ENCODE measurements at regions not wholly inside any gene's neighbourhood (a gene's known extent, or its start where the extent isn't known, plus 50 kb on each side); places are given as distances from the start of the nearest gene placed in this dataset.

DNA sequence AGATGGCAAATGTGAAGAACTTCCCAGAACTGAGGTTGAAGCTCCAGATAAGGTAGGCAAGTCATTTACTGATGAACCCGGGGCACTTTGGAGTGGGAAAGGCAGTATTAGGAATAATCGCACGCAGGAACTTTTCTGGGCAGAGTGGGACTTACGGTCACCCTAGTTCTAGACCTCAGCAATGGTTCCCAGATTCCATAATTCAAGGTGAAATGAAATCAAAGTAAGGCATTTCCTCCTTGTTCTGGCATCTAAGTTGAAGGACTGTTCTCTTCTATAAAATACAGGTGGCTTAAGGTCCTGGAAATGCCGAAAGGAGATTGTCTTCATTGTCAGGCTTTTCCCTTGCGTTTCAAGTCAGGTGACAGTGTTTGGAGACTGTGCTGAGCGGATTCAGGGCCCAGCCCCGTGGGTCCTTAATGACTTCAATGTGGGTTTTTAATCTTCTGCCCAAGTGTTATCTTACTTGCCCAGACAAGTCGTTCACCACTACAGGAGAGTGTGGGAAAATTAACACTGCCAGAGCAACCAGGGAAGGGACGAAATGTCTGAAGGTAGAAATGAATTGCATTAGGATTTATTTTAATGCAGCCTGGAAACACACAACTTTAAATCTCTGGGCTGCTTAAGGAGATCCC is 52.1 kb upstream of the STOX2 start:
- no peak for DNase-seq (ENCODE audit: low read depth)

DNA sequence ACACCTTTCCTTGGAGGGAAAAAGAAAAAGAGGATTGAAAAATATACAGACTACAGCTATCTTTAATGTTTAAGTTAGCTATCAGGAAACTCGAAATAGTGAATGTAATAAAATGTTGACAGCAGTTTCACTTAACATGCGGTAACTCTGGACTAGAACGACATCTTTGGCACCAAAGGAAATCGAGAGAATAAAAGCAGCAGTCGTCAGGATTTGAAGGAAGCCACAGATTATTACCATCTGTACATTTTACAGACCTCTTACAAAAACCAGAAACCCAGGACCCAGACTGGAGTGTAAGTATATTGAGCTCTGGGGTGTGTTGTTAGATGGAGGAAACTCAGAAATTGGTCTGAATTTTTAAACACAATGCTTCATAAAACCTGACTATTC is 51.6 kb upstream of the STOX2 start:
- DNase-seq (ENCODE audit: low read depth), result no peak
